SK-N-DZ (cell line): ENCODE measurements at regions not wholly inside any gene's neighbourhood (a gene's known extent, or its start where the extent isn't known, plus 50 kb on each side); places are given as distances from the start of the nearest gene placed in this dataset.

Experiments
- DNase-seq: peaks from one replicate; pipeline ENCODE4 v3.0.0-alpha.2; 2015; ENCODE audit warnings: low spot score

DNA sequence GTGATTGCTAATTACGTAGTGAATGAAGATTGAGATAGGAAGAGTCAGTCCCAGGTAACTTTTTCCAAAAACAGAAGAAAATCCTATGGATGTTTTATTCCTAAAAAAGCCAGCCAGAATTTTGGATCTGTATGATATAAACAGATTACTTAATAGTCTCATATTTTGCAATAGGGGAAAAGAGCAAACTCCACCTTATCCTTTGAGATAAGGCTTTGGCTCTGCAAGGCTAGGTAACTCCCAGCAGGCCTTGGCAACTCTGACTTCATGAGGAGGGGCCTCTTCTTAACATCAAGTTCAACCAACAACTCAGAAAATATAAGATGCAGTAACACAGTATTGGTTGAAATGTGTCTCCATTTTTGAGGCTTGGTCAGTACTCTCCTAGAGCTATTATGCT lies 98.7 kb upstream of the SLC4A4 start:
- DNase-seq, result no peak

DNA sequence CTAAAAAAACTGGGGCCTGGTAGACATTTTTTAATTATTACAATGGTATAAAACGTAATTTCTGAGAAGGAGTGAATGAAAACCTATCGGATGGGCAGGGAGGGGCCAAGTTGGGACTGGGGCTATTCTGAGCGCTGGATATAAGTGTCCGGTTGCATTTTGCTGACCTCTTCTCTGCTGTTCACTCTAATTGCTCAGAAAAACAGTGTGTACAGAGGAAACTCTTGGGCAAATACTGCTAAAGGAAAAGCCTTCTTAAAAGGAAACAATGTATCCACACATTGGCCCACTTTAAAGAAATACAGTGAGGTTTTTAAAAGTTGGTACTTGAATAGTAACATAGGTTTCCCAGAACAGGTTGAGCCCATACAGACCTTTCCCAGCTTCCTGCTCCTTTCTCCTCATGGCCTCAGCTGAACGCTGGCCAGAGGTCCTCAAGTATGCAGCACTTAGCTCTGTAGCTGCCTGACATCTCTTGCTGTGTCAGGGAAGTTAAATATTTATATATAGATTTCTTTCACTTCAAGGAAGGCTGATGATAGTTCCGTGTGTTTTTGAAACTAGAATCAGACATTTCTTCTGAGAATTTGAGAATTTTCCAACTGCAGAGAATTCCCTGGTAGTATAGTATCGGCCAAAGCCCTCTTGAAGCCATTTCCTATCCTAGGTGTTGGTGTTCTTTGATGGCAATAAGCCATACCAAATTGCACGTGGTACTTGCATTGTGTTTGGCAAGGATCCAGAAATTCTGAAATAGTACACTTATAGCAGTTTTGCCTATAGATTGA lies 97.1 kb upstream of the SLC4A4 start:
- no peak for DNase-seq

DNA sequence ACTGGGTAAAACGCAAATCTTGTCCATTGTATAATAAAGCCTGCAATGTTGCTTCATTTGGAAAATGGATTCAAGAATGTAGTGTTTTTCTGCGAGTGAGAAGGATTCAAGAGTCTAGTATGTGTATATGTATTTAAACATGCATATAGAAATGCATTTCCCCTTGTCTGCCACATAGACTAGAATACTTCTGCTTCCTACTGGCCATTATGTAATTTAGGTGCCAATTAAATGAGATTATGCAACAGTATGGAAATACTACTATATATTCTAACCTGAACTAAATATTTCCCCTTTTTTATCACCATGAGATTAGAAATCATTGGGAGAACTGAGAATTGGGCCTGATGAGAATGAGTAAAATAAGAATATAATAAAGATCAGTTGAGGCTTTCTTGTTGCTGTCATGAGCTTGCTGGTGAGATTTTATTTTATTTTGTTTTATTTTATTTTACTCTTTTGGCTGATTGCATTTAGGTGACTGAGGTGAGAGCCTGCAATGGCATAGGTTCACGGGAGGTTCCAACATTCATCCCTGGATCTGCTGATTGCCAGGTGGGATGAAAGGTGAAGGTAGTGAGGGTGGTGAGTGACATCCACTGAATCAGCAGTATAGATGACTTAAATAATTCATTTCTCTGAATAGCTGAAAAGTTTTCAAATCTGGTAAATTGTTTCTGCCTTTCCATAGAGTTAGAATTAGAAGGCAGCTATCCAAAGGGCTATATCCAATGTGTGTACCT lies 95.6 kb upstream of the SLC4A4 start:
- DNase-seq, result no peak

GRCh38 chr4:71247706-71248105 lies 91.1 kb upstream of the SLC4A4 start:
- no peak for DNase-seq

DNA sequence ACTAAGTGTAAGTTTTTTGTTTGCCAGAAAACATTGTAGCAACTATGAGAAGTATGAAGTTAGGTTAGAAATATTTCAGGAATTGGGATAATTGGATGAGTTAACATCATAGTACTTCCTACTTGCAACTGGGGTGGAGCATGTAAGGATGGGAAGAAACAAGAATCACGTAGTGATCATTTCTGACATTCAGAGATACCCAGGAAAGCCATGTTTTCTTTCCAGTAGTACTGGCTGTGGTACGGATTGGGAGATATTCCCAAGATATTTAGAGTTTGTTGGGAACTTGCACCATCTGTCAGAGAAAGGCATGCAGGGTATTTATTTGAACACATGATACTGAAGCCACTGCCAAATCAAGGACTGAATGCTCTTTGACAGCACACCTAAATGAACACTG lies 87.6 kb upstream of the SLC4A4 start:
- DNase-seq, result no peak

GRCh38 chr4:71253545-71253944 lies 85.3 kb upstream of the SLC4A4 start:
- DNase-seq, result no peak

DNA sequence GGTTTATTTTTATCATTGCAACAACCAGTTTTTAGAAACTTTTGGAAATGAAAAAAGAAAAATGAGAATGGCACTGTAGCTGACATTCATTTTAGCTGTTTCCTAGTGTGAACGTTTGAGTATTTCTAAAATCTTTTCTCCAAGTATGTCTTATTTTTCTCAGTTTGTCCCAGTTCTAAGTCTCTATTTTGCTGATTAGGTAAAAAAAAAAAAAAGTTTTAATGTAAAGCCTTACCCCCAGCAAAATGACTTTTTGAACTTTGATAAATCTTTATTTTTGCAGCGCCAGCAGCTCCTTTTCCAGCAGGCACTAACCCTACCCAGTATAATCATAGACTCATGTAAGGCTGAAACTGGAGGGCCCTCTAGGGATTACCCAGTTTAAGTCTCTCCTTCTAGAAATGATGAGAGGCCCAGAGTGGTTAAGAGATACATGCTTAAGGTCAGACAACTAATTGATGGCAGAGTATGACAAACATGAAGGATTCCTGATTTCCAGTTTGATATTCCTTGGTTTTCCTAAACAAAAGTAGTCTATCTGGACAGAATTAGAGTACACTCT lies 84.3 kb upstream of the SLC4A4 start:
- DNase-seq, result no peak

DNA sequence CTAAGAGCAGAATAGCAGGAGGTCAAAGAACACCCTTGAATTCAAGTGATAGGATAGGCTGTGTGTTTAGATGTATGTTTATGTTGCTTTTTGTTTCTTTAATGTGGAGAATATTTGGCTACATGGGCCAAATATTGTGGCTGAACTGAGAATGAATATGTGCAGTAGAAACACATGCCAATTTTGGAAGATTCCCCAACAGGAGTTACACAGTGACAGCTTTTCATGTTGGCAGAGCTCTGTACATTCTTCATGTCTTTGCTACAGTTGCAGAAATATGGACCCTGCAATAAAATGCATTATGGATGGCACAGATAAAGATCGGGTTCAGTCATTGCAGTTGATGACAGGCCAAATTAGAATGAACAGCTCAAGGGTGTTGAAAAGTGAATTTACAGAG lies 82.8 kb upstream of the SLC4A4 start:
- DNase-seq, result no peak

- DNase-seq, result no peak
These were observed 81.1 kb upstream of the SLC4A4 start for GRCh38 chr4:71257761-71258160.

DNA sequence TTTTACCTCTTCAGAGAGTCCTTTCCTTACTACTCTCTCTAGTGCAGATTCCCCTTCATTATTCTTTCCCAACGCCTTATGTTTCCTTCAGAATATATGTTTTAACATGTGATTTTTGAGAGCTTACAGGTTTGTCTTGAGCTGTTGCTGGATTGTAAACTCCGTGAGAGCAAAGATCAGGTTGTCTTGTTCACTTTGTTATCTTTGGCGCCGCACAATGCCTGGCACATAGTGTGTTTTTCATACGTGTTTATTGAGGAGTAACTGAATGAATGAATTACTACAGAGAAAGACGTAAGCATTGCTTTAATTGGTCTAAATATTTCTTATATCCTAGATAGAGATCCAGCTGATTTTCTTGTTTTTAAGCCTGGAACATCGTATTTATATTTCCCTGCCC lies 80.5 kb upstream of the SLC4A4 start:
- no peak for DNase-seq

- no peak for DNase-seq
These were observed 79.5 kb upstream of the SLC4A4 start for GRCh38 chr4:71259280-71259679.

- no peak for DNase-seq
These were observed 78.9 kb upstream of the SLC4A4 start for GRCh38 chr4:71259911-71260331.

DNA sequence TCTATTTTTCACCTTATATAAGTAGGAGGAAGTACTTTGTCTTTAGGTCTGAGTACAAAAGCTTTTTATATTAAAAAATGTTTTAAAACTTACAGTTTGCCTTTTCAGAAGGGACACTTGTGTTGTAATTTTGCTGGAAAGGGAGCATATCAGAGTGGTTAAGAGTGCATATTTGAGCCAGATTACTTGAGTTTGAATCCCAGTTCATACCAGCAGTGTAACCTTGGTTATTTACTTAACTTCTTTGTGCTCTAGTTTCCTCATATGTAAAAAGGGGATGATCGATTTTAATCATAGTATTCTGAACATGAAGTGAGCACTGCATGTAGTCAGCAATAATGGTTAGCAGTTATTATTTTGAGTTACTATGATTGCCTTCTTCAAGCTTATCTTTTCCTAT lies 78.3 kb upstream of the SLC4A4 start:
- no peak for DNase-seq

DNA sequence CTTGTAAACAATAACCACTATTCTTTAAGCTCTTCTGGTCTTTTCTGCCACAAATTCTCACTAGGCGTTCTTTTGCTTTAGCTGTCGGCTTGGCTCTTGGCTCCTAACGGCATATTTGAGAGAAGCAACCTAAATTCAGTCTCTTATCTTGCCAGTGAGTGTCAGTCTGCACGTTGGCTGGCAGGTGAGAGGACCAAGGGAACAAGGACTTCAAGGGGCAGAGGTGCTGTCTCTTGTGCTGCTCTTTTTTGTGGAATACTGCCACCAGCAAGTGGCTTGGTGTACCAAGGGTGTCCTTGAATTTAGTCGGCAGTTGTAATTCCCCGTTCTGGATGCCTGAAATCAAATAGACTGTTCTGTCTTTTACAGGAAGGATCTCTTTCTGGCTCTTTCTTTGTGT lies 77.8 kb upstream of the SLC4A4 start:
- no peak for DNase-seq

DNA sequence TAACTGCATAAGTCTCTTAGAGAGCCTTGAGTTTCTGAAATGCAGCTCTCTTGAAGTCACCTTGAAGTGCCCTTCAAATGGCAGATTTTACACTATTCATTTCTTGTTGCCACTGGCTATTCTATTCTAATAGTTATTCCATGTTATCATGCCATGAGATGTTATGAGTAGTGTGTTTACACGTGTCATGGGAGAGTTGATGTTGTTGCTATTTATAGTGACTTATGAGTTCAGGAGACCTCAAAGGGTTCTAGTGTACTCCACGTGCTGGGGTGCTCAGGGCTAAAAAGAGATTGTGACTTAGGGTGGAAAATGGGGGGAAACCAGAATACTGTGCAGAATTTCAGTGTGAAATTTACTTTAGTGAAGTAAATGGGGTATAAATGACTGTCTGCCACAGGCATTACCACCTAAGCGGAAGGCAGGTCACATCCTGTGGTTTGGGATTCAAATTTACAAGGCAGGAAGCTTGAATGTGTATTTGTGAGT lies 77.1 kb upstream of the SLC4A4 start:
- no peak for DNase-seq

- DNase-seq, result no peak
These were observed 76.7 kb upstream of the SLC4A4 start for GRCh38 chr4:71262161-71262560.

DNA sequence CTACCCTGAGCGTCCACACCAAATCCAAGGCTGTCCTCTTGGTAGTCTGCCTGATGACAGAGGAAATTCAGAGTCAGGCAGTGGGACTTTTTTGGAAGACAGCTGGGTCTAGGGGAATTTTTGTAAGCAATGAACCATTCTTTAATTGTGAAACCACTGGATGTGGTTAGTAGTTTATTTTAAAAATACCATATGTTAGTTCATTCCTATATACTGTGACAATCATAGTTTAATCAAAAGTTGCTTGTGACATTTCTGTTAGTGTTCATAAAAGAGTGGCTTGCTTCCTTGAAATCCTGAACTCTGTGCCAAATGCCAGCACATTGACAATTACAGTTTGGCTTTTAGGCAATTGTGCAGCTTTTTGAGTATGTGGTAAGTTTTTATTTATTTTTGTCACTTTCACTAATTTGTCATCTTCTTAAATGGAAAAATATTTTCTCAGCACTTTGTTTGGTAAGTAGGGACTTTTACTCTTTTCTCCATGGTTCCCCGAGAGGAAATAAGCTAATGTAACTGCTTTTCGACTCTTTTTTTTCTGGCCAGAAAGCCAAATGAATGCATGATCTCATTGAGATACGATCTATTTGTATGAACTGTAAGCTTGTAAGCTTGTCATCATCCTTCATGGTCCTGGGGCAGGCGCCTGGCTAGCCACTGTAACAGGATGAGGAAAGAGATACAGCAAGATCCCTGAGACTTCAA lies 72.6 kb upstream of the SLC4A4 start:
- no peak for DNase-seq

DNA sequence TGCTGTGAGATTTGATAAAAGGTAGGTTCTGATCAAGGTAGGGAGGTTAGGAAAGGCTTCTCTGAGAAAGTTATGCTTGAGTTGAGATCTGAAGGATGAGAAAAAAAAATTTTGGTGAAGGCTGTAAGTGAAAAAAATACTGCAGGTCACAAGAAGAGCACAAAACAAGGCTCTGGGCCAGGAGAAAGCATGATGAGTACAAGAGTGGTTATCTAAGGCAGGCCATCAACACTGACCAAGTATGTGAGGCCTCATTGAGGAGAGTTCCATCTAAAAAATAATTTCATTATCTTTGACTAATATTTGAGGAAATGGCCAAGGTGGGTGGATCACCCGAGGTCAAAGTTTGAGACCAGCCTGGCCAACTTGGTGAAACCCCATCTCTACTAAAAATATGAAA lies 71.6 kb upstream of the SLC4A4 start:
- DNase-seq, result no peak

DNA sequence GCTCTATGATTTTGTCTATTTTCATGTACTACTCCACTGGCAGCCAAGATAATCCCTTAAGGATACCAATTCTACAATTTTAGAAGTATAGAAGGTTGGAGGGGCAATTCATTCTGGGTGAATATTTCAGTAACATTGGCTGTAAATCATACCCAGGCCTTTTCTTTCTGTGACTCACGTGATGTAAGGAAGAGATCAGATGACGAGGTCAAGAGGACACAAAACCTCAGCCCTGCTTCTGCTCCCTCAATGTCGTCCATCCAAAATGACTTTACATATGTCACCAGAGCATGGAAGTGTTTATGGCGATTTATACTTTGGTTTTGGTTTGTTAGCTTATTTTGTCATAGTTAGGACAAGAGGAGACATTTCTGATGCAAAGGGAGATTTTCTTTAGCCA lies 70.7 kb upstream of the SLC4A4 start:
- no peak for DNase-seq

DNA sequence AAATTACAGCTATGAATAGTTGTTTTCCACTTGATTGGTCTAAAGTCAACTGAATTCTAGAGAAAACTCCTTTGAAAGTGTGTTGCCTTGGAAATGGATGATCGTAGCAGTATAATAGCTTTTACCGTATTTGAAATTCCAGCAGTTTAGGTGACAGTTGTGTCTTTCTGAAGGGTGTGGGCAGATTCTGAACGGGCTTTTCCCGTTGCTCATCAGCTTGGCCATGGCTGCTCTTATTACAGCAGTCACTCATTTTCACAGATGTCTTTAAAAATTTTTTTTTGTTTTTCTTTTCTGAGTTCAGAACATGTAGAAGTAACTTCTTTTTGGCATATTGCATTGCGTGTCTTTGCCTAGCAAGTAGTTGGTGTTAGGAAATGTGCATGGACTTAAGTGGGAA lies 69.6 kb upstream of the SLC4A4 start:
- DNase-seq, result no peak

GRCh38 chr4:71270901-71271300 lies 67.9 kb upstream of the SLC4A4 start:
- DNase-seq, result no peak

GRCh38 chr4:71272976-71273375 lies 65.8 kb upstream of the SLC4A4 start:
- DNase-seq, result no peak
